IMR-90 (cell line): ENCODE measurements at regions not wholly inside any gene's neighbourhood (a gene's known extent, or its start where the extent isn't known, plus 50 kb on each side); places are given as distances from the start of the nearest gene placed in this dataset.

Source experiments
- CTCF ChIP-seq: conservative IDR thresholded peaks from 2 replicates; pipeline ENCODE4 v1.5.1; 2012; ENCODE audit warnings: mild to moderate bottlenecking, low read depth, low read length, improper control_type of control experiment
- MXI1 ChIP-seq: IDR thresholded peaks from 2 replicates; pipeline ENCODE4 v1.6.1; 2012; ENCODE audit warnings: low read depth, mild to moderate bottlenecking, low read length, moderate library complexity, borderline replicate concordance
- RFX5 ChIP-seq: IDR thresholded peaks from 2 replicates; pipeline ENCODE4 v1.8.0; 2012; ENCODE audit warnings: low read depth, mild to moderate bottlenecking, low read length, moderate library complexity
- SMC3 ChIP-seq: fragments of 150-350 bp; IDR thresholded peaks from 2 replicates; pipeline ENCODE4 v1.6.1; 2016; ENCODE audit warnings: low read depth, mild to moderate bottlenecking, antibody characterized with exemption, low read length, moderate library complexity

- TF ChIP-seq CTCF = no peak
- no peak for TF ChIP-seq SMC3
- no peak for TF ChIP-seq RFX5
- no peak for TF ChIP-seq MXI1
These were observed 54.5 kb upstream of the RFXAP start for GRCh38 chr13:36764536-36764935.
